ENCODE measurements at regions not wholly inside any gene's neighbourhood (a gene's known extent, or its start where the extent isn't known, plus 50 kb on each side); places are given as distances from the start of the nearest gene placed in this dataset.
"Not testable (repeated sequence)": the region's sequence is repeated elsewhere in the genome, so short reads cannot be mapped to it uniquely, and the experiment has no call there.

DNA sequence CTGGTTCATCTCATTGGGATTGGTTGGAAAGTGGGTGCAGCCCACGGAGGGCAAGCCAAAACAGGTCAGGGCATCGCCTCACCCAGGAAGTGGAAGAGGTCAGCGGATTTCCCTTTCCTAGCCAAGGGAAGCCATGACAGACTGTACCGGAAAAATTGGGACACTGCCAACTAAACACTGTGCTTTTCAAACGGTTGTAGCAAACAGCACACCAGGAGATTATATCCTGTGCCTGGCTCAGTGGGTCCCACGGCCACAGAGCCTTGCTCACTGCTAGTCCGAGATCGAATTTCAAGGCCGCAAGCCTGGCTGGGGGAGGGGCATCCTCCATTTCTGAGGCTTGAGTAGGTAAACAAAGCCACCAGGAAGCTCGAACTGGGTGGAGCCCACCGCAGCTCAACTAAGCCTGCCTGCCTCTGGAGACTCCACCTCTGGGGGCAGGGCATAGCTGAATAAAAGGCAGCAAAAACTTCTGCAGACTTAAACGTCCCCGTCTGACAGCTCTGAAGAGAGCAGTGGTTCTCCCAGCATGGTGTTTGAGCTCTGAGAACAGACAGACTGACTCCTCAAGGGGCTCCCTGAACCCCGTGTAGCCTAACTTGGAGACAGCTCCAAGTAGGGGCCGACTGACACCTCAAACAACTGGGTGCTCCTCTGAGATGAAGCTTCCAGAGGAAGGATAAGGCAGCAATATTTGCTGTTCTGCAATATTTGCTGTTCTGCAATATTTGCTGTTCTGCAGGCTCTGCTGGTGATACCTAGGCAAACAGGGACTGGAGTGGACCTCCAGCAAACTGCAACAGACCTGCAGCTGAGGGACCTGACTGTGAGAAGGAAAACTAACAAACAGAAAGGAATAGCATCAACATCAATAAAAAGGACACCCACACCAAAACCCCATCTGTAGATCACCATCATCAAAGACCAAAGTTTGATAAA lies 191.0 kb upstream of the IRAK1BP1 start:
- TF ChIP-seq EP300, POLR2A, POLR2AphosphoS5 (IDR thresholded peaks at IDR 0.05): not testable (repeated sequence)
- TF ChIP-seq, protein P1, sequence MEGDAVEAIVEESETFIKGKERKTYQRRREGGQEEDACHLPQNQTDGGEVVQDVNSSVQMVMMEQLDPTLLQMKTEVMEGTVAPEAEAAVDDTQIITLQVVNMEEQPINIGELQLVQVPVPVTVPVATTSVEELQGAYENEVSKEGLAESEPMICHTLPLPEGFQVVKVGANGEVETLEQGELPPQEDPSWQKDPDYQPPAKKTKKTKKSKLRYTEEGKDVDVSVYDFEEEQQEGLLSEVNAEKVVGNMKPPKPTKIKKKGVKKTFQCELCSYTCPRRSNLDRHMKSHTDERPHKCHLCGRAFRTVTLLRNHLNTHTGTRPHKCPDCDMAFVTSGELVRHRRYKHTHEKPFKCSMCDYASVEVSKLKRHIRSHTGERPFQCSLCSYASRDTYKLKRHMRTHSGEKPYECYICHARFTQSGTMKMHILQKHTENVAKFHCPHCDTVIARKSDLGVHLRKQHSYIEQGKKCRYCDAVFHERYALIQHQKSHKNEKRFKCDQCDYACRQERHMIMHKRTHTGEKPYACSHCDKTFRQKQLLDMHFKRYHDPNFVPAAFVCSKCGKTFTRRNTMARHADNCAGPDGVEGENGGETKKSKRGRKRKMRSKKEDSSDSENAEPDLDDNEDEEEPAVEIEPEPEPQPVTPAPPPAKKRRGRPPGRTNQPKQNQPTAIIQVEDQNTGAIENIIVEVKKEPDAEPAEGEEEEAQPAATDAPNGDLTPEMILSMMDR (IDR thresholded peaks at IDR 0.05), result not testable (repeated sequence)

All from suprapubic skin (tissue), 4 donors.